Daoy (cell line): ENCODE measurements at regions not wholly inside any gene's neighbourhood (a gene's known extent, or its start where the extent isn't known, plus 50 kb on each side); places are given as distances from the start of the nearest gene placed in this dataset.
A peak's percentile ranks its signal among the peaks of the same experiment; 100 is the strongest.

Experiments used
- DNase-seq: peaks from one replicate; pipeline ENCODE4 v3.0.0-alpha.2; 2015; ENCODE audit warnings: low read depth

DNA sequence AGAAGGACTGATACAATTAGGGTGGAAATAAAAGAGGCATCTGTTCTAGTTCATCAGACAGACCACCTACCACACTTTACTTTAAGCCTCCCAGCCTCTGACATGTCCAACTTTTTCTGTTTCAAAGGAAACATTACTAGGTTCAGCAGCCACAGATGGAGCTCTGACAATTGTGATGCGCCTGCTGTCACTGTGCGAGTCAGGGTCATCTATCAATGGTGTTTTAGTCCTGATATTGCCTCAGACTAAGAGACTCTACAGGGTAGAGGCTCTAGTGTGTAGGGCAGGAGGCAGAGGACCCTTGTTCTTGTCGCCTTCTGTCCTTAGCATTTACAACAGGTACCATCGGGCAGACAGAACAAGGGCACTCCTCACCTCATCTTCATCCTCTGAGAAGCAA, 685.0 kb upstream of the SGCG start:
- no peak for DNase-seq

DNA sequence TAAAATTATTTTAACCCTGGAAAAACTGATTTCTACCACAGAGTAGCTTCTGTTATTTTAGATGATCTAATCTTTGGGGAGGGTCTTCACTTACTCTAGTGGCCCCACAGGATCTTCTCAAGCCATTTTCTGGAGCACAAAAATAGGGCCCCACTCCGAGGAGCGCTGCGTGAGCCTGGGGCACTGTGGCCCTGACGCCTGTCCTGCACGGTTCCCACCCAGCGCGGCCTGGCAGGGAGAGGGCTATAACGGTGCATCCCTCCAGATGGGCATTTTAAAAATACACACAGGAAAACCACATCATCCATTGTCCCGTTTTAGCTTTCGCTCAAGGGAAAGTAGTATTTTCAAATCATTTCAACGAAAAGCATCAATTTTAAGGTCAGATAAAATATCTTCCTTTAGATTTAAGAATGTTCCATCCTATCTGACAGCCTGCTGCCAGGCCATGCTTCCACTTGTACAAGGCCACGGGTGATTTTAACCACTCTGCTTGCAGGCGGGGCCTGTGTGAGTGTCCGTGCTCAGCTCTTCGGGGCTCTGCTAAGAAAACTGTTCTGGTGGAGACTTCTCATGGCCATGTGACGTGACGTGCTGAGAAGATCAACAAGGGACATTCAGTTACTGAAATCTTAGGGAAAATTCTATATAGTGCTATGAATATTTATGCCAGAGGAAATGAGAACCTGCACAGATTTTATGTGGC, 683.8 kb upstream of the SGCG start:
- no peak for DNase-seq

DNA sequence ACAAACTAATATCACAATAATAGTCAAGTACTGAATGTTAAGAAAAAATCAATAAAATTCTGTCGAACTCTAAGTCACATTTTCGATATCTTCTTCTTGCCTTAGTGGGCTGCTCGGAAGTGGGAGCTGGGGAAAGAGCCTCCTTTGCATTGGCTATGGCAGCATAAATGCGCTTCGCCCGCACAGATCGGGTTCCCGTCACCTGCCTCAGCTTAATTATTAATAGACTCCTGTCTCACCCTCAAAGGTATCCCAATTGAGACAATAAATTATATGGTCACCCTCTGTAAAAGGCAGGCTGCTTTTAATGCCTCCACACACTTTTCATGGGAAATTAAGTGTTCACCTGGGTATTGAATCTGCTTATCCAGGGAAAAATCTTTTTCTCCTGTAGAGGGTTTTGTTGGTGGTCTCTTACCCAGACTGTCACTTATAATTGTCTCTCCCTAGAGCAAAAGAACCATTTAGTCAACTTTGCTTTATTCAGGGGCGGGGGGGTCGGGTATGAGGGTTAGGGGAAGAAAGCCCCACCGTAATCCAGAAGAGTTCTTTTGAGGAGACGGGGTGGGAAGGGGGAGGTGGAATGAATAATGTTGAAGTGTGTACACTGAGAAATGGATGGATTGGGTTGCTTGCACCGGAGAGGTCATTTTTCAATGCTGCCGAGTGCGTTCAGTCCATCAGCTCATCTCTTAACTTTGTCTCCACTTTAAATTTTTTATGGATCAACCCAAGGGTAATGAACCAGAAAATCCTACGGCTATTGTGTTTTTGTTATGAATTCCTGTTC, 682.6 kb upstream of the SGCG start:
- no peak for DNase-seq

GRCh38 chr13:22499919-22500318, 680.9 kb upstream of the SGCG start:
- DNase-seq = no peak

DNA sequence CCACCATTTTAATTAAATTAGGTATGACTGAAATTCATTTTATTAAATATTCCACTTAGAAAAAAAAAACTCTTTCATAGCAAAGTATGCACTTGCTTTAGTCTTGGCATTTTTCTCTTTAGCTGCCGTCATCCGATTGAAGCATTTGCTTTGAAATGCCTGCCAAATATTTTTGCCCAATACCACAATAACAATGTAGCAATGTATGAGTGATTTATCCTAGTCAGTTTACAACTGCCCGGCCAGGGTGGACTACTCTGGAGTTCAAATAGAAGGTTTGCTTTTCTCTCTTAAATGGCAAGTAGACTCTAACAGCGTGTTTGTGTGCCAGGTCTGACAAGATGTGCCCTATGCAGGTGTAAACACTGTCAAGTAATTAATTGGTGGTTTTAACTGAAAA, 675.3 kb upstream of the SGCG start:
- DNase-seq = peak; percentile 33

DNA sequence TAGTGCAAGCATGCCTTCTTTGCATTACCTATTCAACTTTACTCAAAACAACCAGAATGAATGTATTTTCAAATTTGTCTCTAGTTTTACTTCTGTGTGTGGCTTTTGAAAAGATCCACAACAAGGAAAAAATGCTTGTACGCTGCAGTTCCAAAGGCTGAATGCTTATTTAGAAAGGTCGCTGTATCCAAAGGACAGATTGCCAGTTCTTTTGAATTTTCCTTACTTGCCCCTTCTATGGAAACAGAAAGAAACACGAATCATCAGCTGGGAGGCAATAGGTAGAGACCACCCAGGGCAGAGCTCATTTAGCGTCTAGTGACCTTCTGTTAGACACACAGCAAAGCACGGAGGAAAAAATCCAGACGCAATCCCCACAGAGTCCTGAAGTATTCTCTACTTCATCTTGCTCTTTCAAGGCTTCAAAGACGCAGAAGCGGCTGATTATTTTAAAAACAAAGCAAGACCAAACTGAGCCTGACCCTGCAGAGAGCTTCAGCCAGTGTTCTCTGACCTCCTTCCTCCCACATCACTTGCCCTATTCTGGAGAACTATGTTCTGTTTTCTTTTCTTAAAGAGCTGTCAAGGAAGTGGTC, 674.6 kb upstream of the SGCG start:
- DNase-seq = no peak

- DNase-seq = peak; percentile 63
These were observed 663.2 kb upstream of the SGCG start for GRCh38 chr13:22517544-22517943.

GRCh38 chr13:22536851-22537250, 643.9 kb upstream of the SGCG start:
- no peak for DNase-seq

GRCh38 chr13:22538400-22538799, 642.4 kb upstream of the SGCG start:
- no peak for DNase-seq

DNA sequence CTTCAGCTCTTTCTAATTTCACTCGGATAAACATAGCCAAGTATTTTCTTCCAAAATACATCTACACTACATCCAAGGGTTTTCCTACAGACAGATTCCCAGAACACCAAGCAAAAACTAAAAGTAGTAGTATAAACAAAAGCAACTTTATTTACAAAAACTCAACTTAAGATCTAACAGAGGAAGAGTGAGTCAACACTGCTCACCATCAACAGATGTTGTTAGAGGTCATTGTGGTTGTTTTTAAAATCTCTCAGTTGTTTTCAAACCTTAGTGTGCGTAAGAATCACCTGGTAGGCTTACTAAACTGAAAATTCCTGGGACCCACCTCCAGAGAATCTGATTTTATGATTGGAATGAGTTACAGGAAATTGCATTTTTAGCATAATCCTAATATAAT, 631.7 kb upstream of the SGCG start:
- DNase-seq = no peak

DNA sequence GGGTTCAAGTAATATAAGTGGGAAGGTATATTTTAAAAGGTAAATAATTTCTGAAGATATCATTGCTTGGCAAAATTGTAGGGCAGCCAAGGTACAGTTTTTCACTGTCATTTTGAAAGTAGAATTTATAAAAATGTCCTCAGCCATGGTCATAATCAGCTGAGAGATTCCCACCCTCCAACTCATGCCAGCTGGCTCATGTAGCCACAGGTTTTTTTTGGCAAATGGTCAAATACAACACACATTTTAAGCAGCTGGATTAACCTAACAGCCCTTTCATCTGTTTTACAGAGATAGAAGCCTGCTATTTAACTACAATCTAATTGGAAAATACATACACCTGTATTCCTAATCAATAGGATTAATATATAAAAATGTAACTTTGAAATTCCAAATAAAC, 619.2 kb upstream of the SGCG start:
- DNase-seq = peak; percentile 62

- no peak for DNase-seq
These were observed 618.7 kb upstream of the SGCG start for GRCh38 chr13:22562116-22562515.

- DNase-seq = no peak
These were observed 617.5 kb upstream of the SGCG start for GRCh38 chr13:22563272-22563671.

DNA sequence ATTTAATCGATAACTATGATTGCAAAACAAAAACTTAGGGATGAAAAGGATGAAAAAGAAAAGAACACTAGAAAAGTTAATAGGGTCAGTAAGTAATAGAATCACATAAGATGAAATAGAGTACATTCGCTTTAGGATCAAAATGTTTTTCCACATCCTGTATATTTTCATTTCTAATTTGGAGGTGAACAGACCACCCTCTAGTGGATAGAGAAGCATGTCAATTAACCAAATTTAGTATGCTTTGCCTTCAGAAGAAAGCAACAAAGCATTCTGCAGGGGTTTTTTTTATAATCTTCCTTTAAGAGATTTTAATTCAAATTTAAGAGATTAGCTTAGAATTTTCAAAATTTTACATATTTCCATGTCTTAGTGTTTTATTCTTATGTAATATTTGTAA, 611.0 kb upstream of the SGCG start:
- DNase-seq = no peak

DNA sequence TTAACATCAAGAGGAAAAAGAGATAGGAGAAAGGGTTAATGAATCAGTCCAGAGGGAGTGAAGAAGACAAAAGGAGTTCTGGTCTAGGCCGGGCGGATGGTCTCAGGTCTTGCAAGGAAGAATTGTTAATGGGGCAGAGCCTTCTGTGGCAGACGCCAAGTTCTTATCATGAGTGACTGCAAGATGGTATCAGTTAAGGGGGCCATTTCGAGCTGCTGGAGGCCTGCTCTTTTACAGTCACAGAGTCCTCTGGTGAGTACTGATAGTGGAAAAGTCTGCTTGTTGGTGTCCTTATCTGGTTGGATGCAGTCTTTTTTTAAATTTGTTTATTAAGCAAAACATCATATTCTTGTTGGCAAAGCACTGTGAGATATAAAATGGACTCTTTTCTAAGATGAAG, 590.9 kb upstream of the SGCG start:
- DNase-seq = no peak

DNA sequence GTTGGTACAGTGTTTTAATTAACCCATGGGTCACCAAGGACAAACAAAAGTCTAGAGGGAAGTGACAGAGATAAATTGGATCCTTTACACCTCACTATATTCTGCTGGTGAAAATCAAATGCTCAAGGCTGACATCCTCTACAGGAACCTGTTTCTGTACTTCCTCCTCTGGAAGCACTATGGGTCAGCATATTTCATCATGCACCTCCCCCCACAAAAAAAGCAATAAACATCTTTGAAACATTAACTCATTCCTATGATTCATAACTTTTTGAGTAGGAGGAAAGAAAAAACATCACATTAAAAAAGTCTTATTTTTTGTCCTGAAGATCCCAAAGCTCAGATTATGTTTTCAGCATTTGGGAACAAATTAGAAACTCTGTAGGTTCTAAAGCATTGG, 588.3 kb upstream of the SGCG start:
- no peak for DNase-seq

- no peak for DNase-seq
These were observed 586.7 kb upstream of the SGCG start for GRCh38 chr13:22594041-22594440.

DNA sequence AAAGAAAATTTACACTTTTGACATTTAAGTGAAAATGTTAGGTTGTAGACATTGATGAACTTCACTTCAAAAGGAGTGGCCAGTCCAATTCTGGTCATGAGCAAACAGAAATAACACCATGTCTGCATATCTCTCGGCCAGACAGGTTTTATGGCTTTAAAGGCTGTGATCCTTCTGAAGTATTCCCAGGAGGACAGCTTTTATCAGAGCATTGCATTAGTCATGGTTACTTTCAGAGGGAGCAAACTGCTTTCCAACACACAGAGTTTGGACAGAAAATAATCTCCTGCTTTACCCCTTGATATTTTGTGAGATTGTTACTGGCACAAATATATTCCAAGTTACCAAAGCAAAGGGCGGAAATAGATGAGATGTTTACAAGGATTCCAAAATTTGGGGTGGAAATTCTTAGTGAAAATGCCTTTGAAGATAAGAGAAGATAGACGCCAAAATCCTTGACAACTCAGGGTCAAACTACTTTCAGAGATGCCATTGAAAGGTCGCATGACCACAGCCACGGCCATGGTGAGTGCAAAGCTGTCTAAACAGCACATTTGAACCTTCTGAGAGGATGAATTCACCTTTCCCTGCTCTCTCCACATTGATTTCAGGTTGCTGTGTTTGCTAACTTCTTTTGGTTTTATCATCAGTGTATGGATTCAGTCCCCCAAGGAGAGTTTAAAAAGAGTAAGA, 584.5 kb upstream of the SGCG start:
- DNase-seq = peak; percentile 39

DNA sequence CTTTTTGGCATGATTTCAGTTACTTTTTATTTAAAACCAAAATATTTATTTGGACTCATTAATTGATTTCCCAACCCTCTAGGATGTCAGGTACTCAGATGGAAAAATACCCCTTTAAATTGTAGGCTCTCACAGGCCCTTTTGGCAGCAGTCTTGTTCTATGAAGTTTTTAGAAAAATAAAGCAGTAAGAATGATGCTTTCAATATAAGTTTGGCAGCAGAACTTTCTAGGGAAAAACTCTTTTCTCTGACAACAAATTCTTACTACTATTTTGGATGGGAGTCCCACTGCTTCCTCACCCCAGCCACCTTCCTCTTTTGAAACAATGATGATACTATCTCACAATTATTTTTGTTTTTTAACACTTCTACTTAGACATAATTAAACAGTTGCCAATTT, 581.6 kb upstream of the SGCG start:
- no peak for DNase-seq

- DNase-seq = no peak
These were observed 562.8 kb upstream of the SGCG start for GRCh38 chr13:22618002-22618401.

DNA sequence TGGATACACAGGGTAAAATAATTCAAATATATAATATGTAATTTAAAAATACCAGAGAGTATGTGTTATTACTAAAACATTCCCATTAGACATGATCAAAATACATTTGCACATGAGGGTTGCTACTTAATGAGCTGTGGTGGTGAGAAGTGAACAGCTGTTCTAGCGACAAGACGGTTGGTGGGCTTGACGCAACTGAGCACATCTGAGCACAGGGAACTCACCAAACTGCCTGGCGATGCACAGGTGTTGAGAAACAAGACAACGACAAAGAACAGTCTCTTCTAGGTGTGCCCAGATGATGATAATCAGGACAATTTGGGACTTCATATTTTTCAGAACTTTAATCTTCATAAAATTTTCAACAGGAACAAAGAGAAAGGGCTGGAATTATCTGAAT, 555.1 kb upstream of the SGCG start:
- no peak for DNase-seq

- DNase-seq = no peak
These were observed 551.4 kb upstream of the SGCG start for GRCh38 chr13:22629374-22629773.

DNA sequence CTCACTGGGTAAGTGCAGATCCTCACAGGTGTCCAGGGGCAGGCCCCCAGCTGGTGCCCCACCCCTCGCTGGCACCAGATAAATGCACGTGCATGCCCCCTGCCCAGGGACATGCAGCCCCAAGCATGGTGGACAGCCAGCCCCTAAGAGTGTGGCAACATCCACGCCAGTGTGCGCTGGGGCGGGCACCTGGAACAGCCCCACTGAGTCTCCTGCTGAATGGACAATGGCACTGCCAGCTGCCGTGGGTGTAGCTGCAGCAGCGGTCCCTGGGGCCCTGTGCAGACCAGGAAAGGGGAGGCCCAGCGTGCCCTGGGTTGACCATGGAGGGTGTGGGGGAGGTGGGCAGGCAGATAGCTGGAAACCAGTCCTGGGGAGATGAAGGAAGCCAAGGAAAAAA, 538.7 kb upstream of the SGCG start:
- DNase-seq = no peak
